PC-9 (cell line): ENCODE measurements at regions not wholly inside any gene's neighbourhood (a gene's known extent, or its start where the extent isn't known, plus 50 kb on each side); places are given as distances from the start of the nearest gene placed in this dataset.

Source experiments
- BruUV-seq: library from RNA; stranded (reverse); fragments of 400-500 nt; replicated peaks from 2 replicates; lab custom pipeline; 2021; lab: Mats Ljungman, UMichigan
- CTCF ChIA-PET: fragments of 300-600 bp; sonication (Branson Sonifier 250); formaldehyde crosslinking; loops from one replicate; lab custom pipeline; 2022; ENCODE audit warnings: antibody characterized with exemption; lab: Charles Lee
- POLR2A ChIA-PET: fragments of 300-600 bp; sonication (Branson Sonifier 250); formaldehyde crosslinking; loops from one replicate; lab custom pipeline; 2022; ENCODE audit warnings: antibody characterized with exemption; ENCODE audit not compliant: unreplicated experiment; lab: Charles Lee
- DNase-seq, 2 experiments: peaks; one replicate each; pipeline versions ENCODE4 v3.0.0 to v3.0.0-alpha.2; 2015 to 2022; ENCODE audit warnings: mixed read lengths in 1 of 2
- H2AFZ ChIP-seq: fragments of 200-600 bp; sonication (generic); 2 replicates; pipeline ENCODE4 v1.8.1; 2017; ENCODE audit warnings: antibody characterized with exemption
- H3F3A ChIP-seq: fragments of 200-600 bp; sonication (generic); 2 replicates; pipeline ENCODE4 v1.8.1; 2017; ENCODE audit warnings: antibody characterized with exemption, mild to moderate bottlenecking, low read depth; ENCODE audit not compliant: insufficient read depth
- H3K27ac ChIP-seq: fragments of 200-600 bp; sonication (generic); 2 replicates; pipeline ENCODE4 v1.6.1; 2016; ENCODE audit warnings: mixed run types
- H3K27me3 ChIP-seq: fragments of 200-600 bp; sonication (generic); 2 replicates; pipeline ENCODE4 v1.6.1; 2016; ENCODE audit warnings: low read depth, mixed run types; ENCODE audit not compliant: insufficient read depth
- H3K36me3 ChIP-seq: fragments of 200-600 bp; sonication (generic); 2 replicates; pipeline ENCODE4 v1.6.1; 2016; ENCODE audit warnings: low read depth, mixed run types
- H3K4me1 ChIP-seq: fragments of 200-600 bp; sonication (generic); replicated peaks from 2 replicates; pipeline ENCODE4 v1.6.1; 2016; ENCODE audit warnings: mixed run types; ENCODE audit not compliant: insufficient read depth
- H3K4me2 ChIP-seq: fragments of 200-600 bp; sonication (generic); 2 replicates; pipeline ENCODE4 v1.6.1; 2017; ENCODE audit warnings: mixed run types
- H3K4me3 ChIP-seq: fragments of 200-600 bp; sonication (generic); 2 replicates; pipeline ENCODE4 v1.6.1; 2016; ENCODE audit warnings: mixed run types
- H3K79me2 ChIP-seq: fragments of 200-600 bp; sonication (generic); 2 replicates; pipeline ENCODE4 v1.6.1; 2017; ENCODE audit warnings: low read depth, mixed run types
- H3K9me2 ChIP-seq: fragments of 200-600 bp; sonication (generic); 2 replicates; pipeline ENCODE4 v1.8.1; 2017; ENCODE audit warnings: mild to moderate bottlenecking; ENCODE audit not compliant: insufficient read depth
- H3K9me3 ChIP-seq: fragments of 200-600 bp; sonication (generic); 2 replicates; pipeline ENCODE4 v1.8.1; 2016; ENCODE audit warnings: low read depth; ENCODE audit not compliant: insufficient read depth
- H4K20me1 ChIP-seq: fragments of 200-600 bp; sonication (generic); 2 replicates; pipeline ENCODE4 v1.8.1; 2017; ENCODE audit not compliant: insufficient read depth
- CTCF ChIP-seq: fragments of 200-600 bp; sonication (generic); conservative IDR thresholded peaks from 2 replicates; pipeline ENCODE4 v1.6.1; 2017; ENCODE audit warnings: mixed run types, antibody characterized with exemption, mild to moderate bottlenecking, moderate library complexity
- EZH2 ChIP-seq: fragments of 200-600 bp; sonication (generic); IDR thresholded peaks from 2 replicates; pipeline ENCODE4 v1.8.0; 2017; ENCODE audit warnings: antibody characterized with exemption, low read depth
- intact Hi-C: fragments of 100-400 bp; cut with micrococcal nuclease; formaldehyde crosslinking; loops from one replicate; pipeline ENCODE4 v1.10.0; 2022; ENCODE audit not compliant: unreplicated experiment

- no peak for DNase-seq
- no peaks in the 10 kb centered on the region for H3K9me2 ChIP-seq
- H2AFZ ChIP-seq, result no peak overlapping the region
- ChIA-PET CTCF (no interaction called here), POLR2A (no interaction called here)
- BruUV-seq, result no TSS peak
- H3K27me3 ChIP-seq, result no peaks in the 10 kb centered on the region
- no peaks in the 10 kb centered on the region for H4K20me1 ChIP-seq
- no peak overlapping the region for H3K27ac ChIP-seq
- no peaks in the 10 kb centered on the region for H3K36me3 ChIP-seq
- H3K9me3 ChIP-seq, result no peaks in the 10 kb centered on the region
- TF ChIP-seq CTCF (no peak), EZH2 (no peak)
- H3K4me2 ChIP-seq, result no peak overlapping the region
- H3K4me1 ChIP-seq, result no peaks in the 10 kb centered on the region
- no peak overlapping the region for H3K4me3 ChIP-seq
- no peaks in the 10 kb centered on the region for H3F3A ChIP-seq
- H3K79me2 ChIP-seq, result no peaks in the 10 kb centered on the region
- intact Hi-C loops, result no loop called here
Observed at GRCh38 chr5:52504584-52505240, 283.0 kb upstream of the ITGA1 start.

GRCh38 chr5:52517667-52518066 lies 270.0 kb upstream of the ITGA1 start:
- no peaks in the 10 kb centered on the region for H4K20me1 ChIP-seq
- H3K4me1 ChIP-seq, result no peaks in the 10 kb centered on the region
- intact Hi-C loops, result no loop called here
- no peaks in the 10 kb centered on the region for H3K79me2 ChIP-seq
- BruUV-seq, result no TSS peak
- H3K27ac ChIP-seq, result no peak overlapping the region
- no peak overlapping the region for H3K4me3 ChIP-seq
- ChIA-PET CTCF (no interaction called here), POLR2A (no interaction called here)
- no peaks in the 10 kb centered on the region for H3K36me3 ChIP-seq
- TF ChIP-seq EZH2 (no peak), CTCF (no peak)
- H2AFZ ChIP-seq, result no peak overlapping the region
- no peak for DNase-seq
- no peak overlapping the region for H3K4me2 ChIP-seq
- no peaks in the 10 kb centered on the region for H3K9me3 ChIP-seq
- H3K9me2 ChIP-seq, result no peaks in the 10 kb centered on the region
- no peaks in the 10 kb centered on the region for H3F3A ChIP-seq
- no peaks in the 10 kb centered on the region for H3K27me3 ChIP-seq

GRCh38 chr5:52520171-52520570 lies 267.5 kb upstream of the ITGA1 start:
- Histone ChIP-seq H3K4me1 (no peaks in the 10 kb centered on the region), H3K36me3 (no peaks in the 10 kb centered on the region), H3K27ac (no peak overlapping the region), H2AFZ (no peak overlapping the region), H3K4me2 (no peak overlapping the region), H3K4me3 (no peak overlapping the region), H4K20me1 (no peaks in the 10 kb centered on the region), H3K9me3 (no peaks in the 10 kb centered on the region), H3K9me2 (no peaks in the 10 kb centered on the region), H3F3A (no peaks in the 10 kb centered on the region), H3K27me3 (no peaks in the 10 kb centered on the region), H3K79me2 (no peaks in the 10 kb centered on the region)
- no peak for TF ChIP-seq EZH2
- no peak for TF ChIP-seq CTCF
- ChIA-PET CTCF (no interaction called here), POLR2A (no interaction called here)
- DNase-seq, result no peak
- BruUV-seq, result no TSS peak
- intact Hi-C loops, result no loop called here
